H9 (cell line): ENCODE measurements at regions not wholly inside any gene's neighbourhood (a gene's known extent, or its start where the extent isn't known, plus 50 kb on each side); places are given as distances from the start of the nearest gene placed in this dataset.

ENCODE experiments used
- DNase-seq: peaks from one replicate; pipeline ENCODE4 v3.0.0-alpha.2; 2017
- H2AFZ ChIP-seq: one replicate; pipeline ENCODE4 v1.6.1; 2013; ENCODE audit warnings: mild to moderate bottlenecking, low read length, control low read depth, moderate library complexity
- H2AK5ac ChIP-seq: 2 replicates; pipeline ENCODE4 v1.6.1; 2013; ENCODE audit warnings: low read length, control low read depth, mixed read lengths; ENCODE audit not compliant: insufficient read length
- H2BK120ac ChIP-seq: one replicate; pipeline ENCODE4 v1.6.1; 2013; ENCODE audit warnings: low read depth, mild to moderate bottlenecking, low read length, control low read depth, inconsistent platforms; ENCODE audit not compliant: poor library complexity, severe bottlenecking
- H2BK12ac ChIP-seq: 2 replicates; pipeline ENCODE4 v1.6.1; 2013; ENCODE audit warnings: low read length, control low read depth, mixed read lengths, low read depth; ENCODE audit not compliant: insufficient read length
- H2BK15ac ChIP-seq: 2 replicates; pipeline ENCODE4 v1.6.1; 2013; ENCODE audit warnings: low read depth, low read length, control low read depth
- H2BK20ac ChIP-seq: one replicate; pipeline ENCODE4 v1.6.1; 2013; ENCODE audit warnings: low read depth, mild to moderate bottlenecking, low read length, control low read depth, inconsistent platforms; ENCODE audit not compliant: poor library complexity, severe bottlenecking
- H2BK5ac ChIP-seq: 2 replicates; pipeline ENCODE4 v1.6.1; 2013; ENCODE audit warnings: low read length, control low read depth, mixed read lengths; ENCODE audit not compliant: insufficient read length
- H3K14ac ChIP-seq: 2 replicates; pipeline ENCODE4 v1.6.1; 2013; ENCODE audit warnings: low read length, control low read depth; ENCODE audit not compliant: insufficient read depth
- H3K18ac ChIP-seq: 2 replicates; pipeline ENCODE4 v1.6.1; 2013; ENCODE audit warnings: low read depth, mild to moderate bottlenecking, mixed read lengths, low read length, control low read depth; ENCODE audit not compliant: insufficient read length
- H3K23ac ChIP-seq: 2 replicates; pipeline ENCODE4 v1.6.1; 2013; ENCODE audit warnings: low read length, control low read depth, mixed read lengths, low read depth; ENCODE audit not compliant: insufficient read length
- H3K23me2 ChIP-seq: 2 replicates; pipeline ENCODE4 v1.6.1; 2013; ENCODE audit warnings: low read depth, mild to moderate bottlenecking, mixed read lengths, low read length, control low read depth; ENCODE audit not compliant: insufficient read length, poor library complexity, severe bottlenecking
- H3K27ac ChIP-seq: 2 replicates; pipeline ENCODE4 v1.5.1; 2013; ENCODE audit warnings: low read length, control low read depth, mixed read lengths, low read depth; ENCODE audit not compliant: insufficient read length
- H3K27me3 ChIP-seq: 2 replicates; pipeline ENCODE4 v1.6.1; 2013; ENCODE audit warnings: low read length, control low read depth, inconsistent platforms; ENCODE audit not compliant: insufficient read depth
- H3K4ac ChIP-seq: 2 replicates; pipeline ENCODE4 v1.6.1; 2013; ENCODE audit warnings: low read depth, mild to moderate bottlenecking, control low read depth, inconsistent platforms, low read length, moderate library complexity
- H3K4me1 ChIP-seq: 2 replicates; pipeline ENCODE4 v1.6.1; 2013; ENCODE audit warnings: low read length, control low read depth, inconsistent platforms; ENCODE audit not compliant: insufficient read depth
- H3K4me2 ChIP-seq: 2 replicates; pipeline ENCODE4 v1.6.1; 2013; ENCODE audit warnings: low read length, control low read depth, mixed read lengths; ENCODE audit not compliant: insufficient read length, insufficient read depth
- H3K56ac ChIP-seq: 2 replicates; pipeline ENCODE4 v1.6.1; 2013; ENCODE audit warnings: low read depth, mild to moderate bottlenecking, mixed read lengths, low read length, control low read depth; ENCODE audit not compliant: insufficient read length
- H3K79me1 ChIP-seq: 2 replicates; pipeline ENCODE4 v1.6.1; 2013; ENCODE audit warnings: low read depth, mild to moderate bottlenecking, moderate library complexity, low read length, control low read depth, inconsistent platforms; ENCODE audit not compliant: insufficient read depth, poor library complexity, severe bottlenecking
- H3K79me2 ChIP-seq: 2 replicates; pipeline ENCODE4 v1.6.1; 2013; ENCODE audit warnings: low read length, control low read depth, inconsistent platforms; ENCODE audit not compliant: insufficient read depth
- H3K9ac ChIP-seq: 2 replicates; pipeline ENCODE4 v1.6.1; 2013; ENCODE audit warnings: low read length, control low read depth, mixed read lengths; ENCODE audit not compliant: insufficient read length; ENCODE audit errors: extremely low read depth
- H3K9me3 ChIP-seq: one replicate; pipeline ENCODE4 v1.6.1; 2013; ENCODE audit warnings: low read depth, low read length, inconsistent platforms; ENCODE audit not compliant: control insufficient read depth
- H3T11ph ChIP-seq: one replicate; pipeline ENCODE4 v1.6.1; 2013; ENCODE audit warnings: mild to moderate bottlenecking, low read length, control low read depth, inconsistent platforms
- H4K20me1 ChIP-seq: one replicate; pipeline ENCODE4 v1.6.1; 2013; ENCODE audit not compliant: control insufficient read depth, insufficient read length, insufficient read depth
- H4K5ac ChIP-seq: 2 replicates; pipeline ENCODE4 v1.6.1; 2013; ENCODE audit warnings: low read depth, mild to moderate bottlenecking, mixed read lengths, low read length, control low read depth; ENCODE audit not compliant: insufficient read length
- H4K8ac ChIP-seq: replicated peaks from 2 replicates; pipeline ENCODE4 v1.6.1; 2013; ENCODE audit warnings: low read length, control low read depth, mixed read lengths, low read depth; ENCODE audit not compliant: insufficient read length
- H4K91ac ChIP-seq: 2 replicates; pipeline ENCODE4 v1.6.1; 2013; ENCODE audit warnings: low read depth, mild to moderate bottlenecking, moderate library complexity, mixed read lengths, low read length, control low read depth; ENCODE audit not compliant: insufficient read length
- H3K27ac Mint-ChIP-seq, 3 experiments: 2 replicates in 2 of 3; 3 replicates in 1 of 3; pipeline ENCODE4 v1.8.0; 2020 to 2021; ENCODE audit warnings: mixed read lengths in 3 of 3, mild to moderate bottlenecking in 1 of 3, moderate library complexity in 1 of 3
- H3K27me3 Mint-ChIP-seq: 2 replicates; pipeline ENCODE4 v1.8.0; 2021; ENCODE audit warnings: low read depth, mild to moderate bottlenecking, moderate library complexity, mixed read lengths
- H3K36me3 Mint-ChIP-seq, 3 experiments: 2 replicates in 2 of 3; 3 replicates in 1 of 3; pipeline ENCODE4 v1.8.0; 2020 to 2021; ENCODE audit warnings: low read depth in 3 of 3, mixed read lengths in 3 of 3; ENCODE audit not compliant: insufficient read depth in 1 of 3
- H3K4me1 Mint-ChIP-seq, 2 experiments: 2 replicates each; pipeline ENCODE4 v1.8.0; 2020; ENCODE audit warnings: mixed read lengths in 2 of 2
- H3K4me3 Mint-ChIP-seq, 2 experiments: 2 replicates in 1 of 2; 3 replicates in 1 of 2; pipeline ENCODE4 v1.8.0; 2020 to 2021; ENCODE audit warnings: mild to moderate bottlenecking in 2 of 2, mixed read lengths in 2 of 2, moderate library complexity in 1 of 2
- H3K9me3 Mint-ChIP-seq, 2 experiments: 2 replicates in 1 of 2; 3 replicates in 1 of 2; pipeline ENCODE4 v1.8.0; 2020; ENCODE audit warnings: mild to moderate bottlenecking in 2 of 2, mixed read lengths in 2 of 2, moderate library complexity in 1 of 2
- CTCF ChIP-seq: fragments of 200-600 bp; sonication (generic); conservative IDR thresholded peaks from 3 replicates; pipeline ENCODE4 v1.8.0; 2021; ENCODE audit warnings: antibody characterized with exemption, mild to moderate bottlenecking
- WGBS: extraction: QIAGEN DNeasy Blood & Tissue Kit; methylation state at CpG from one replicate; pipeline ENCODE4 v1.1.7; 2013; ENCODE audit warnings: missing lambda C conversion rate, low lambda C conversion rate, mixed read lengths; ENCODE audit not compliant: insufficient read length; ENCODE audit errors: extremely low coverage; 5-methylcytosine and 5-hydroxymethylcytosine counted together

- H3K9me3 Mint-ChIP-seq, result peaks cover 4 to 7% of the 10 kb centered on the region in 2 experiments; a peak in 4 of 5 replicates
- Histone ChIP-seq H2BK15ac (no peak overlapping the region), H2AK5ac (no peak overlapping the region), H3K23me2 (no peaks in the 10 kb centered on the region), H4K20me1 (no peaks in the 10 kb centered on the region), H3K27me3 (no peaks in the 10 kb centered on the region), H4K5ac (no peak overlapping the region), H3K56ac (no peak overlapping the region), H3K4ac (no peak overlapping the region), H3K9ac (no peak overlapping the region), H3T11ph (no peak overlapping the region), H3K14ac (no peak overlapping the region), H2BK120ac (no peak overlapping the region), H2AFZ (no peak overlapping the region), H3K79me2 (no peaks in the 10 kb centered on the region), H3K18ac (no peak overlapping the region), H3K4me2 (no peak overlapping the region), H4K8ac (no peak overlapping the region), H3K9me3 (no peaks in the 10 kb centered on the region), H2BK12ac (no peak overlapping the region), H3K79me1 (no peaks in the 10 kb centered on the region), H2BK20ac (no peak overlapping the region), H2BK5ac (no peak overlapping the region), H3K23ac (no peak overlapping the region), H3K4me1 (no peaks in the 10 kb centered on the region), H4K91ac (no peak overlapping the region), H3K27ac (no peak overlapping the region)
- H3K4me1 Mint-ChIP-seq, result peaks cover 11 to 17% of the 10 kb centered on the region in 2 experiments; a peak in 3 of 4 replicates
- H3K4me3 Mint-ChIP-seq, result no peak overlapping the region
- WGBS, result no CpG with 5 or more reads among the region's 8 CpGs
- peaks cover 0 to 1% (median 0%) of the 10 kb centered on the region in 3 experiments; a peak in 2 of 7 replicates for H3K36me3 Mint-ChIP-seq
- no peak for DNase-seq
- H3K27ac Mint-ChIP-seq, result no peak overlapping the region
- no peaks in the 10 kb centered on the region; the same call in 1 of the 2 replicates for H3K27me3 Mint-ChIP-seq
- TF ChIP-seq CTCF, result no peak
Observed at GRCh38 chr2:3956406-3956805, 253.0 kb downstream of the DCDC2C start.
